Activated CD4-positive, alpha-beta T cell treated with anti-CD3 and anti-CD28 coated beads, Interleukin-2, amount 50 U/mL, for 4 hours (primary cell): ENCODE measurements at regions not wholly inside any gene's neighbourhood (a gene's known extent, or its start where the extent isn't known, plus 50 kb on each side); places are given as distances from the start of the nearest gene placed in this dataset.
"Not testable (repeated sequence)": the region's sequence is repeated elsewhere in the genome, so short reads cannot be mapped to it uniquely, and the experiment has no call there.

Experiments
- DNase-seq, 2 experiments: peaks; one replicate each; pipeline ENCODE4 v3.0.0-alpha.2; 2020

GRCh38 chr6:169099411-169100202, 154.0 kb downstream of the THBS2 start:
- no peak for DNase-seq

DNA sequence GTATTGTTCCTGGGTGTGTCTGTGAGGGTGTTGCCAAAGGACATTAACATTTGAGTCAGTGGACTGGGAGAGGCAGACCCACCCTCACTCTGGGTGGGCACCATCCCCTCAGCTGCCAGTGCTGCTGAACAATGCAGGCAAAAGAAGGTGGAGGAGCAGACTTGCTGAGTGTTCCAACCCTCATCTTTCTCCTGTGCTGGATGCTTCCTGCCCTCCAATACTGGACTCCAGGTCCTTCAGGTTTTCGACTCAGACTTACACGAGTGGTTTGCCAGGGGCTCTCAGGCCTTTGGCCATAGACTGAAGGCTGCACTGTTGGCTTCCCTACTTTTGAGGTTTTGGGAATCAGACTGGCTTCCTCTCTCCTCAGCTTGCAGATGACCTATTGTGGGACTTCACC, 155.0 kb downstream of the THBS2 start:
- DNase-seq: not testable (repeated sequence)

DNA sequence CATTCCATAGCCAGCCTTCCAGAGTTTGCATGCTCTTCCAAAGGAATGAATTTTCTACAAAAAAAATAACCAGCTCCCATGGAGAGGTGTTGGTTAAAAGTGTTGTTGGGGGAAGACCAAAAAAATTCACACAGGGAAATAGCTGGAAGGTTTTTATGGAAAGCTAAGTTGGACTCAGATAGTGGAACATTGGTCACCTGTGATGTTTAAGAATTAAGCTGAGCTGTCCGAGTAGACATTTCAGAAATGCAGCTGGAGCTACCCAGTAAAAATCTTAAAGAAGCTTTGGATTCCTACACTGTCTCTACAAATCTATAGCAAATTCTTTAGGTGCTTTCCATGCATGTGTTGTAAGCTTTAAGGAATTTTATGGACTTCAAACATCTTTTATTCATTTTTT, 155.5 kb downstream of the THBS2 start:
- DNase-seq: no peak

- DNase-seq: no peak
These were observed 156.2 kb downstream of the THBS2 start for GRCh38 chr6:169097381-169097959.

DNA sequence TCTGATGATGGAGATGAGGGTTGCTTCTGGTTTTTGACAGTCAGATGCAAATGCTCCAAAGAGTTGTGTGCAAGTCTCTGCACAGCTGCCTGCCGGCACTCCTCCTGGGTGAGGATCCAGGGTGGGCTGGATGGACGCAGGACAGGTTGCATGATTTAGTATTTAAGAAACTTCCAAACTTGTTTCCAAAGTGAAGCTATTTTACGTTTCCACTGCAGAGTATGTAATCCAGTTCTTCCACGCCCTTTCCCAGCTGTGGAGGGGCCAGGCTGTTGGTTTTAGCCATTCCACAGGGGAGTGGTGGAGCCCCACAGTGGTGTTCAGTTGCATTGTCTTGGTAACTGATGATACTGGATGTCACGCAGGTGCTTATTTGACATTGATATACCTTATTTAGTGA, 157.3 kb downstream of the THBS2 start:
- no peak for DNase-seq

DNA sequence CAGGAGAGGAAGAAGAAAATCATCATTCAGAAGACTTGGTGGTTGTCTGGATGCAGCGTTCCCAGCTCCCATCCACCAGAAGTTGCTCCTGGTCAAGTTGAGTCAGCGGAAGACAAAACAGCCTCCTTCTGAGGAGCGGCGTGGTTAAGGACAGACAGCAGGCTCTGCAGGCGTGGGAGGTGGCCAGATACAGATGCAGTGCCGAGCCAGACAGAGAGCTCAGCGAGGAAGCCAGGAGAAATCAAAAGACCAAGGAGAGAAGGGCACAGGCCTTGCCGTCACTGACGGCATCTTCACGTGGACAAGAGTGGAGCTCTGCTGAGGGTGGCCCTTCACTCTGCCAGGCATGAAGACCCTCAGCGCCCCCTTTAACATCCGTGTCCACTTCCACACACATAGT, 158.5 kb downstream of the THBS2 start:
- DNase-seq: no peak

DNA sequence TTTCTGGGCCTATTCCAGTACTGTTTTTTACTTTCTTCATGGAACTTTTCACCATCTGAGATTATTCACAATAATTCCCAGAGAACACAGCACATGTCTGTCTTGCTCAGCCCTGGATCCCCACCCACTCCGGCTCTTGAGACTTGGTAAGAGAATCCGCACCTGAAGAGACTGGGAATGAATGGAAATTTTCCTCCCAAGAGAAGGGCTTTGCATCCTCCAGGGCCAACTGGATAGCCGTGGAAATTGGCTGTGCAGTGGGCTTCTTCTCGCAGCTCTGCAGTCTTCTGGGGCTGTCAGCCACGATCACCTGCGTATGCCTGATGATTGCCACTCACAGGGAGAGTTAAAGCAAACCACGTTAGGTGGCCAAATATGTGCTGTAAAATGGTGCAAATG, 159.1 kb downstream of the THBS2 start:
- no peak for DNase-seq

DNA sequence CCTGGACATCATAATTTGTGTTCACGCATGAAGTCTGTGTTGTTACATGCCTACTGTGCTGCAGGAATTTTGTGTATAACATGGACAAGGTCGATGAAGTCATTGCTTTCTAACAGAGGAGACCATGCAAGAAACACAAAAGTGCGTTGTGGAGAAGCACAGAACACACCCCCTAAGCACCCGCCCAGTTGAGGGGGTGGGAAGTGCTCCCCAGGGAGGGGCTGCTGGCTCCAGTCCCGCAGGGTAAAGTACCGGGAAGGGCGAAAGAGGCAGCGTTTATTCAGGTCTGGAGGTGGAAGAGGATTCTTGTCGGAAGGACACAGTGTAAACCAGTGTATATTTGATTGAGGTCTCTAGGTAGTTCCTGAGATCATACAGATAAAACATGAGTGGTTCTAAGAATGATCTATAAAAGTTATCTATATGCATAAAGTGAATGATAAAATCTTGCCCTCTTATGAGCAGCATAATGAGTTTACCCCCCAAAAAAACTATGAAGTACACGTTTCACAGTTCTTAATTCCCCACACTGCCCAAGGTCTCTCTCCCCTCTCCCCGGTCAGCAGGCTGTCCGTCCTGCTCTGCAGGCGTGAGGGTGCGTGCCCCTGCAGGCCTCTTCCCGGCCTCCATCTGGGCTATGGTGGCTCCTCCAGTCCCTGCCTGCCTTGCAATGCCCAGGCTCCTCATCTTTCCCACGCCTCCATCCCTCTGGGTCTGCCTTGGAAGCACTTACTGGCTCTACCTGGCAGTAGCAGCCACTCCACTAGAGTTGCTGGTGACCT, 159.7 kb downstream of the THBS2 start:
- no peak for DNase-seq

DNA sequence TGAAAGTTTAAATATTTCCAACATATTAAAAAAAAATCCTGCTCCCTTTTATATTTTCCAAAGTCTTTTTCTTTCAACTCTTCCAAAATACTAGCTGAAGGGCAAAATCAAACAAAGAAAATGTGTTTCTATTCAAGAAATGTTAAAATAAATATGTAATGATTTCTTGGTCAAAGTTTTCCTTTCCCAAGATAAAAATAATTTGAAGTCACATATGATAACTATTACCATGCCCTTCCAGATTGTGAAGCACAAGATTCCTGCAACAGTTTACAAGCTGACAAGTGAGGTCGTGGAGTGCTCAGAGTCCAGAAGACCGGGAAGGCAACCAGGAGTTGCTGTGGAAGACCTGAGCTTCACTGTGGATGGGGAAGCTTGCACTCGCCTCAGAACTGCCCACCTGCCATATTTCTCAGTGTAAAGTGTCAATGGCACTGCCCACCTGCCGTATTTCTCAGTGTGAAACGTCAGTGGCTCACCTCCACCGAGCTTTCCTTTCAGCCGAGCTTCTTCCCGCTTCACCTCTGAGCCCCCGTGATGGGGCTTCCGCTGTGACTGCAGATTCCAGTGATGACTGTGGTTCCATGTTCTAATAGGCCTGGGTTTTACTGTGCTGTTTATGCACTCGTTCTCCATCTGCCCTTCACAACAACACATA, 160.5 kb downstream of the THBS2 start:
- DNase-seq: no peak

GRCh38 chr6:169092375-169092774, 161.3 kb downstream of the THBS2 start:
- DNase-seq: no peak

GRCh38 chr6:169090514-169091127, 163.0 kb downstream of the THBS2 start:
- DNase-seq: not testable (repeated sequence)

GRCh38 chr6:169088762-169089161, 164.9 kb downstream of the THBS2 start:
- DNase-seq: no peak

- DNase-seq: no peak
These were observed 166.1 kb downstream of the THBS2 start for GRCh38 chr6:169087443-169088041.

DNA sequence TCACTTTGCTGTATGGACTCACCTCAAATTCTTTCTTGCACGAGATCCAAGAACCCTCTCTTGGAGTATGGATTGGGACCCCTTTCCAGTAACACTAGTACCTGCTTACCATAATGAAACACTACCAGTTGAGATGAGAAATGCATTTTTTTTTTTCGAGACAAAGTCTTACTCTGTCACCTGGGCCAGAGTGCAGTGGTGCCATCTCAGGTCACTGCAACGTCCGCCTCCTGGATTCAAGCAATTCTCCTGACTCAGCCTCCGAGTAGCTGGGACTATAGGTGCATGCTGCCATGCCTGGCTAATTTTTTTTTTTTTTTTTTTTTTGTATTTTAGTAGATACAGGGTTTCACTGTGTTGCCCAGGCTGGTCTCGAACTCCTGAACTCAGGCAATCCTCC, 167.0 kb downstream of the THBS2 start:
- not testable (repeated sequence) for DNase-seq

GRCh38 chr6:169086020-169086419, 167.6 kb downstream of the THBS2 start:
- DNase-seq: no peak

DNA sequence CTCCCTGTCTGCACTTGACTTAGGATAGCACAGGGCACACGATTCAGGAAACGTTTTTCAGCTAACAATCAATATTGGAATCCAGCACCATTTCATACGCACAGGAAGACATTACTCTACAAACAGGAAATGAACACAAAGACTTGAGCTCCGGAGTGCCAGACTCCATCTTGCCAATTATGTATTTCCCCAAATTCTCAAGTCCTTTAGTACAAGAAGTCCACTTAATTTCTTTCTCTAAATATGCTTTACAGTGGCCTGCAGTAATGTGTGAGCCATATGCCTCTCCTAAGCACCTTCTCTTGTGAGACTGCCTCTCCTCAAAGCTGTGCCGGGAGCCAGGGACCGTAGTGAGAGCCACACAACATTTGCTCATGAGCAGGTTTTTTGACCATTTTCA, 168.2 kb downstream of the THBS2 start:
- no peak for DNase-seq

- not testable (repeated sequence) for DNase-seq
These were observed 169.1 kb downstream of the THBS2 start for GRCh38 chr6:169084557-169084956.

GRCh38 chr6:169084067-169084466, 169.6 kb downstream of the THBS2 start:
- DNase-seq: no peak

- no peak for DNase-seq
These were observed 170.2 kb downstream of the THBS2 start for GRCh38 chr6:169083508-169083874.

DNA sequence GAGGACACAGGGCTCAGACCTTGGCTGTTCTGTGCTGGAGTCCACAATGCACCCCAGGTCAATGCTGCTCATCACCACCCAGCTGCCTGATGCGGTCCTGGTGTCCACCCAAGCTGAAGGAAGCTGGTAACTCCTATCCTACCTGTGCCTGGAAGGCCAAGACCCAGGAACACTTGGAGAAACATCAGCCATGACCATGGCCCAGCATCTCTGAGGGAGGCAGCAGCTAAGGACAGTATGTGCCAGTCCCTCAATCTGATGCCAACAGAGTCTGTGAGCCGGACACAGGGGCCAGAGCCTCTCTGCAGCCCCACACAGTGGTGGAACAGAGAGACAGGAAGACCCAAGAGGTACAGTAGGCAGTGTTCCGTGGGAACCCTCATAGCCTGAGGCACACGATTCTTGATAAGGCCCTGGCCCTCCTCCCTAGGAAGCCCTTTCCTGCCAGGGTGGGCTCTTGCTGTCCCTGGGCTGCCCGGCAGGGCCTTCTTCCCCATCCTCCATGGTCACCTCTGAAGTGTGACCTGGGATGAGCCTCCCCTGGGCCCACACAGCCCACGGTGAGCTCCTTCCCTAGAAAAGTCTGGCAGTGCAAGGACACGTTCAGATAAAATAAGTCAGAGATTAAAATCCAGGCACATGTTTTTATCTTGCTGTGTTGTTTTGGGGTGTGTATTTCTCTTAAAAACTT, 170.7 kb downstream of the THBS2 start:
- no peak for DNase-seq

DNA sequence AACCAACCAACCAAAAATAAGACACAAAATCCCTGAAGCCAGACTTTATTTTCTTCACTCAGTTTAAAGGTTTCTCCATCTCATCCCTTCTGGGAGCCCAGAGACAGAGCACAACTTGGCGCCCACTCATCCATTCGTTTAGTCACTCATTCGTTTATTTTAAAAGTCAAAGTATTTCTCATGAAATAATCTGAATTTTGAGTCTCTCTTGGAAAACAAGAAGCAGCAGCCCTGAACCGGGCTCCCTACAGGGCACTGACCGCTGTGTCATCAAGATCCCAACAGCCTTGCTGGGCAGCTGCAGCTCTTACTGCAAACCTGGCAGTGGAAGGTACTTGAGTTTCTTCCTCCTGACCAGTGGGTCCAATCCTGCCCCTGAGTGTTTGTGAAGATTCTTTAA, 171.6 kb downstream of the THBS2 start:
- no peak for DNase-seq

GRCh38 chr6:169081248-169081647, 172.4 kb downstream of the THBS2 start:
- DNase-seq: no peak
